GM10248 (cell line): ENCODE measurements at regions not wholly inside any gene's neighbourhood (a gene's known extent, or its start where the extent isn't known, plus 50 kb on each side); places are given as distances from the start of the nearest gene placed in this dataset.

Source experiments
- CTCF ChIA-PET: fragments of 300-600 bp; sonication (Branson Sonifier 250); formaldehyde crosslinking; extraction: SDS; loops from one replicate; lab custom pipeline; 2021; ENCODE audit warnings: antibody characterized with exemption; lab: Yijun Ruan, JAX
- POLR2A ChIA-PET: fragments of 350-650 bp; sonication (Branson Sonifier 250); formaldehyde crosslinking; extraction: SDS; loops from one replicate; lab custom pipeline; 2020; ENCODE audit warnings: antibody characterized with exemption; lab: Yijun Ruan, JAX
- DNase-seq: peaks from one replicate; pipeline ENCODE4 v3.0.0; 2012; ENCODE audit errors: extremely low spot score
- TF ChIP-seq, protein P1 (sequence below): IDR thresholded peaks from 2 replicates; pipeline ENCODE4 v1.5.1; 2012; ENCODE audit warnings: mild to moderate bottlenecking, low read depth; ENCODE audit errors: extremely low read depth, missing control alignments, control extremely low read depth

DNA sequence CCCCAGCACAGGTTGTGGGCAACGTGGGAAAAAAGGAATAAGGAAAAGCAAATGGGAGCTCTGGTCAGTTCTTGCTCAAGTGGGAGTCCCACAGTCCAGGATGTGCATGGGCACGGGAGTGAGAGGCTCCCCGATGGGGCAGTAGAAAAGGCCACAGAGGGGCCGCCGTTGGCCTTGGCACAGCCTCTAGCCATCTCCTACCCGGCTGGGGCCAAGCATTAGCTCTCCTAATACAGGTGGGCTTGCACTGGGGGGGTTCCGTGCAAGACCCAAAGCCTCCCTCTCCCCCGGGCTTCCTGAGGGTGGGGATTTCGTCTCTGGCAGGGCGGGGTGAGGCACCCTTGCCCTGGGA is 212.2 kb upstream of the MVB12B start:
- POLR2A ChIA-PET: no interaction called here
- no peak for DNase-seq
- TF ChIP-seq, protein P1, sequence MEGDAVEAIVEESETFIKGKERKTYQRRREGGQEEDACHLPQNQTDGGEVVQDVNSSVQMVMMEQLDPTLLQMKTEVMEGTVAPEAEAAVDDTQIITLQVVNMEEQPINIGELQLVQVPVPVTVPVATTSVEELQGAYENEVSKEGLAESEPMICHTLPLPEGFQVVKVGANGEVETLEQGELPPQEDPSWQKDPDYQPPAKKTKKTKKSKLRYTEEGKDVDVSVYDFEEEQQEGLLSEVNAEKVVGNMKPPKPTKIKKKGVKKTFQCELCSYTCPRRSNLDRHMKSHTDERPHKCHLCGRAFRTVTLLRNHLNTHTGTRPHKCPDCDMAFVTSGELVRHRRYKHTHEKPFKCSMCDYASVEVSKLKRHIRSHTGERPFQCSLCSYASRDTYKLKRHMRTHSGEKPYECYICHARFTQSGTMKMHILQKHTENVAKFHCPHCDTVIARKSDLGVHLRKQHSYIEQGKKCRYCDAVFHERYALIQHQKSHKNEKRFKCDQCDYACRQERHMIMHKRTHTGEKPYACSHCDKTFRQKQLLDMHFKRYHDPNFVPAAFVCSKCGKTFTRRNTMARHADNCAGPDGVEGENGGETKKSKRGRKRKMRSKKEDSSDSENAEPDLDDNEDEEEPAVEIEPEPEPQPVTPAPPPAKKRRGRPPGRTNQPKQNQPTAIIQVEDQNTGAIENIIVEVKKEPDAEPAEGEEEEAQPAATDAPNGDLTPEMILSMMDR: no peak
- CTCF ChIA-PET: interaction anchor here (1.0 kb wide), 1 partner anchor 9 kb away, joined by 3 read pairs; no protein-coding TSS in a partner anchor

DNA sequence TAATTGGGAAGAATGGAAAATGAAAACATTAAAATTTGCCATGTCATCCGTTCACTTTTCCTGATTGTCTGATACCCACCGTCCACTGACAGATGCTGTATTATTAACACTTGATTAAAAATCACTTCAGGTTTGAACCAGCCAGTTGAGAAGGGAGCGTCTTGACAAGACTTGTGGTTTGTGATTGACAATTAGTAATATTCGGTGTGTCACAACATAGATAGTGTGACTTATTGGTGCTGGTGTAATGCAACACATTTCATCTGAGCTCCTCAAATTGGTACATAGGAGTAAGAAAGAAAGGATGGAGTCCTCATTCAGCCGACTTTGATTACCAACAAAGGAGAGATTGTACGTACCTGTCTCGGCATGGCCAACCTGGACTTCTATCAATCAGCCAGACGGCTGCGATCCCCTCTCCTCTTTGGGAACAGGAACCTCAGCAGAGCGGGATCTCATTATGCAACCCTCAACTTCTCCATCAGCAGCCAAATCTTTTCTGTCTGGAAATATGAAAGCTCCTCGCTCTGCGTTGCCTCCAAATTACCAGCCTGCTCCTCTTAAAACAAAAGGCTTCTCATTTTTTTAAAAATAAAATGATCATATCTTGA is 211.7 kb upstream of the MVB12B start:
- POLR2A ChIA-PET: no interaction called here
- no peak for DNase-seq
- CTCF ChIA-PET: interaction anchor here (1.0 kb wide), 1 partner anchor 10 kb away, joined by 3 read pairs; no protein-coding TSS in a partner anchor
- TF ChIP-seq, protein P1: no peak

DNA sequence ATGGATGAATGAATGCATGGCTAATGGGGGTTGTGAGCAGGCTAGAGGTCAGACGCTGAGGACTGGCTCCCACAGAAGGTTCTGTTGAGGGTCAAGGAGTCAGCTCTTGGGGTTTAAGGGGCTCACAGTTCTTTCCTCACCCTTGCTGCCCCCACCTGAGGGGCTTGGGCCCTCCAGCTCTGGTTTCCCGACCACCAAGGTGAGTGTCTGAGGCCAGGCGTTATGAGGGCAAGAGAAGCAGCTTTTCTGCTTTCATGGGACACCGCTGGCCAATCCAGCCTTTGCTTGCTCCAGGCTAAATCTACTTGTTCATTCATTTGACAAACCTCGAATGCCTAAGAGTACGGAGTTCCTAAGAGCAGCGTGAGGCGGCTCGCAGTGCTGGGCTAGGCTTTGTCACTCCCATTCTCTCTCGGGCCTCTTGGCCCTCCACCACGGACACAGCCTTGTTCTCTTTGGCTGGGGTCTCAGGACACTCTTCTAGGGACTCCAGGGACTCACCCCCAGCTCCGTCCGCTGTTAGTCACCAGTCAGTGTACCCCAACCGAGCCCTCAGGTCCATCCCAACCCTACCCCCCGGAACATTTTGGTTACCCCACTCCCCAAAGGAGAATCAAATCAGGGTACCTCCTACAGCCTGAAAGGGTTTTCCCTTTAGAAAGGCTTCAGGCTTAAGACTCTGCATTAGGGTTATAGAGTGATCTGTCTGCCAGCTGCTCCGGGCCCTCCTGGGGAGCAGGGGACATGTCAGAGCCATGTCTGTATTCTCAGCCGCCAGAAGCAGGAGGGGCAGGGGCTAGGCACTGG is 210.1 kb upstream of the MVB12B start:
- TF ChIP-seq, protein P1: no peak
- CTCF ChIA-PET: no interaction called here
- DNase-seq: no peak
- POLR2A ChIA-PET: no interaction called here

DNA sequence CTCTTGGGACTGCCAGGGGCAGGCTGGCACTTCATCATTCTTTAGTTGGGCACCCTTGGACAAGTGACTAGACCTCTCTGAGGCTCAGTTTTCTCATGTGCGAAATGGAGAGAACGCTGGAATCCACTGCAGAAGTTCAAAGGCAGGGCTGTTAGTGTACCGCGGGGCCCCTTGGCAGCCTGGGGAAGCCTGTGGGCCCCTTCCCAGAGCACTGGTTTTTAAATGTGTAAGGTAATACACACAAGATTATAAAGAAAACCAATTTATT is 209.5 kb upstream of the MVB12B start:
- POLR2A ChIA-PET: no interaction called here
- CTCF ChIA-PET: no interaction called here
- TF ChIP-seq, protein P1: no peak
- DNase-seq: no peak

DNA sequence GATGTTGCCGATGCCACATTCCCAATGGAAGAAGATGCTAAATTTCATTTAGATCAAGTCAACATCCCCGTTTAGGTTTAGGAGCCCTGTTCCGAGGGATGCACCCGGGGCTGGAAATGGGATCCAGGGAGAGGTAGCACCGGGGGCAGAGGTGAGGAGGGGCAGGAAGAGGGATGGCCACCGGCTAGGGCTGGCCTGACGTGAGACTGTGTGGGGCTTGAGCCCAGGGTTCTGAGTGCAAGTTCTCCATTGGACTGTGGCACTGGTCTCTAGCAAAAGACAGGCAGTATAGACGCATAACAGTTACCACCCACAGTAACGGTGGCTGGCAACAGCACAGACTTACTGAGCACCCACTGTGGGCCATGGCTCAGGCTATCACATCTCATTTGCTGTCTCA is 209.0 kb upstream of the MVB12B start:
- no peak for DNase-seq
- ChIA-PET POLR2A (no interaction called here), CTCF (no interaction called here)
- TF ChIP-seq, protein P1: no peak

DNA sequence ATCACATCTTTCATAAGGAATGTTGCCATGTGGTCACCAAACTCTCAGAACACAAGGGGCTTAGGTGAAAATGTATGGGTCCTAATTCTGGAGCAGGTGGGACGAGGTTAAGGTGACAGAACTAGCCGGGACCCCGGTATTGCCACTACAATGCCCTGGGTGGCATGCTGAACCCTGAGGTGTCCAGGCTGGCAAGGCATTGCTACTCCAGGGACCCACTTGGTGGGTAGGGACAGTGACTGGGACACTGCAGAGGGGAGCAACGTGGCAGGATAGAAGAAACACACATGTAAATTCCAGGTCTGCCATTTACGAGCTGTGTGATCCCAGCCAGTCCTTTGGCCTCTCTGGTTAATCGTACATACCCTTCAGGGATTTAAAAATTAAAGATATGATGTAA is 206.9 kb upstream of the MVB12B start:
- POLR2A ChIA-PET: no interaction called here

More for the DNA sequence above, 206.9 kb upstream of the MVB12B start:
- CTCF ChIA-PET: no interaction called here
- no peak for DNase-seq
- TF ChIP-seq, protein P1: no peak
